ENCODE measurements at regions not wholly inside any gene's neighbourhood (a gene's known extent, or its start where the extent isn't known, plus 50 kb on each side); places are given as distances from the start of the nearest gene placed in this dataset.

GRCh38 chr9:12056874-12057273 is 636.3 kb upstream of the TYRP1 start:
- no peak for TF ChIP-seq ZNF512 (CRISPR knock-in tag; IDR thresholded peaks at IDR 0.05; ENCODE audit: borderline replicate concordance)
- TF ChIP-seq CTCF (IDR thresholded peaks at IDR 0.05) = no peak
- TF ChIP-seq MAX (CRISPR knock-in tag; IDR thresholded peaks at IDR 0.05) = no peak
- no peak for TF ChIP-seq USF1 (CRISPR knock-in tag; IDR thresholded peaks at IDR 0.05)
- no peak for TF ChIP-seq FOXK1 (CRISPR knock-in tag; IDR thresholded peaks at IDR 0.05)
- no peak for TF ChIP-seq MYBL2 (CRISPR knock-in tag; IDR thresholded peaks at IDR 0.05)
- TF ChIP-seq FOXP1 (CRISPR knock-in tag; IDR thresholded peaks at IDR 0.05; ENCODE audit: borderline replicate concordance) = no peak
- TF ChIP-seq ELF4 (CRISPR knock-in tag; IDR thresholded peaks at IDR 0.05; ENCODE audit: low read depth) = no peak
- no peak for TF ChIP-seq SMAD3 (CRISPR knock-in tag; IDR thresholded peaks at IDR 0.05; ENCODE audit: borderline replicate concordance)
- no peak for TF ChIP-seq PRDM15 (CRISPR knock-in tag; IDR thresholded peaks at IDR 0.05)
- no peak for TF ChIP-seq FOXJ3 (CRISPR knock-in tag; IDR thresholded peaks at IDR 0.05; ENCODE audit: borderline replicate concordance)
